Stimulated activated CD8-positive, alpha-beta memory T cell treated with anti-CD3 and anti-CD28 coated beads, Interleukin-15, amount 100 ng/mL, for 48 hours (primary cell): ENCODE measurements at regions not wholly inside any gene's neighbourhood (a gene's known extent, or its start where the extent isn't known, plus 50 kb on each side); places are given as distances from the start of the nearest gene placed in this dataset.
"Not testable (repeated sequence)": the region's sequence is repeated elsewhere in the genome, so short reads cannot be mapped to it uniquely, and the experiment has no call there.

Experiments used
- DNase-seq, 2 donors: peaks; one replicate each; pipeline ENCODE4 v3.0.0-alpha.2; 2020; ENCODE audit warnings: low read depth in 2 of 2

DNA sequence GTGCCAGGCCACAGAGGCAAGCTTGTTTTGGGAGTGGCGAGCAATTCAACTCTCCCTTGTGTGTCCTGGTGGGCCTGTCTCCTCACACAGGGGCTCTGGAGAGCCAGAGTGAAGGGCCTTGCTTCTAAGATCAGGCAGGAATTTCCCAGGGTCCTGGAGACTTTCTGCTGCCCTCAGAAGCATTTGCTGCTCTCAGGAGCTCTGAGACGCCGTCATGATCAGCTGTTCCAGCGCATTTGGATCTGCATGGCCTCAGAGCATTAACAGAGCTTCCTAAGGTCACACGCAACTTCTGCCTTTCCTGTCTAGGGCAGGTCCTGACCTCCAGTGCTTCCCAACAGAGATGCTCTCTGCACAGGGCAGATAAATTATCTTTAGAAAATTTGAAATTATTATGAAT is 52.2 kb upstream of the C10orf90 start:
- DNase-seq = no peak

DNA sequence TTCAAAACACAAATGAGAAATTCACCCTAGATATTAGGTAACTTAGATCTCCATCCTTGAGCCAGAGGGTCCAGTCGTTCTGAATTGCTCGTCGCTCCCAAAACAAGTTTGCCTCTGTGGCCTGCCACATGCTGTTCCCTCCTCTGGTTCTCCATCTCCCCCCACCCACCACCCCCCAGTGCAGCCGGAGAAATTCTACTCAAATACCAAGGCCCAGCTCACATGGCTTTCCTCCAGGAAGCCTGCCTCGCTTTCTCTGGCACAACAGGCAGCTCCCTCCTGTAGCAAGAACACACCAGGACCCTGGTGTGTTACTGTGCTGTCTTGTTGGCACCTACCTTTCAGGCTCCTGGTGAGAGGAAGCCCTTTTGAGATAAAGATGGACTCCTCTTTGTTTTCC is 52.7 kb upstream of the C10orf90 start:
- DNase-seq = no peak

DNA sequence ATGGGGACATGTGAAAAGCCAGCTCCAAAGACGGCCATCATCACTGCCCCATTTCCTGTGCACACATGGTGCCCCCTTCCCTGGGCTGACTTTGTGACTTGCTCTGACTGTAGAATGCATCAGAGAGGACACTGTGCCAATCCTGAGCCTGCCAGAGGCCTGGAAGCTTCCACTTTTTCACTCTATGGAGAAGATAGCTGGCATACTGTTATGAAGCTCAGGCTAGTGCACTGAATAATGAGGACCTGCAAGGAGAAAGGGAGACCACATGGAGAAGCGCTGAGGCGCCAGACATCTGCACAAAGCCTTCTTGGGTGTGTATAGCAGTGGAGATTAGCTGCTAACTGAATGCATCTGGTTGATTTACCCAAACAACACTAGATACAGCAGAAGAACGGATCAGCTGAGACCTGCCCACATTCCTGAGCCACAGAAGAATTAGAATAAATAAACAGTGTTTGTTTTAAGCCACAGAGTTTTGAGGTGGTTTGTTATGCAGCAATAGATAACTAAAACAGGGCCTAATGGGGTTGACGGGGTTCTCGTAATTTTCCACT is 58.9 kb upstream of the C10orf90 start:
- DNase-seq = no peak

DNA sequence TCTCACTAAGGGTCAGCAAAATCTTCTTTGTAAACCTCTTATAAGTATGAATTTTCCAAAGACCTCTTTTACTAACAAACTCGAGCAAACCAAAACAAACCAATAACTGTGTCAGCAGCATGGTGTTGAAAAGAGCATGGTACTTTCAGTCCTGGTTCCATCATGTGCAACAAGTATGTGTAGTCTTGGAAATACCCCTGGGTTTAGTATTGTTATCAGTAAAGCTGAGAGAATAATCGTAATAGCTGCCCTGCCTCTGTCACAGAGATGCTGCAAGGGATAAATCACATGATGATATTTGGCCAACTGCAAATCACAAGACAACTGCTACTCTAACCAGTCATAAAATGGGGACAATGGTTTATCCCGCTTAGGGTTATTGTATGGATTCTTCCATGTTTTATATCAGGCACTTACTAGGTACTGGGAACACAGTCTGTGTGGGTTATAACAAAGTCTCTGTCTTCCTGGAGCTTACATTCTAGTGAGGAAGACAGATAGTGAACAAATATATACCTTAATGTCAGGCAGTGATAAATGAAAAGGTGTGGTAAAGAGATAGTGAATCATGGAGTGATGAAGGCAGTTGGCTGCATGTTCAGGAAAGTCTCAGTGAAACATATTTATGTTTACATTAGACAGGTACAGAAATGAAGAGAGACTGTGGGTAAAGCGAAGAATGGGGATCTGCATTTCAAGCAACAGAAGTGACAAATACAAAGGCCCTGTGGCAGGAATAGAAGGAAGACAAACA is 60.5 kb upstream of the C10orf90 start:
- DNase-seq = no peak

DNA sequence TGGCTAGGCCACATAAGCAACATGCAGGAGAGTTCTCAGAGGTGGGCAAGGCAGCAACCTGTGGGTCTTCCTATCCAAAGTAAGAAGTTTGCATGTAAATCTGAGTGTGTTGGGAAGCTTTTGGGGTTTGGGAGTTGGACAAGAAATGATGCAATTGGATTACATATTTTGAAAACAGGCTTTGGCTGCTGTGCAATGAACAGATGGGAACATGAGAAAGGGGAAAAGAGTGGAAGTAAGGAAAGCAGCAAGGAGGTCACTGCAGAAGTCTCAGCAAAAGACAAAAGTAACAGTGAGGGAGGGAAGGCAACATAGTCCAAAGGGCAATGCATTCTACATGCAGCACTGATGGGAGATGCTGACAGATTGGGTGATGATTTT is 61.1 kb upstream of the C10orf90 start:
- DNase-seq = no peak

DNA sequence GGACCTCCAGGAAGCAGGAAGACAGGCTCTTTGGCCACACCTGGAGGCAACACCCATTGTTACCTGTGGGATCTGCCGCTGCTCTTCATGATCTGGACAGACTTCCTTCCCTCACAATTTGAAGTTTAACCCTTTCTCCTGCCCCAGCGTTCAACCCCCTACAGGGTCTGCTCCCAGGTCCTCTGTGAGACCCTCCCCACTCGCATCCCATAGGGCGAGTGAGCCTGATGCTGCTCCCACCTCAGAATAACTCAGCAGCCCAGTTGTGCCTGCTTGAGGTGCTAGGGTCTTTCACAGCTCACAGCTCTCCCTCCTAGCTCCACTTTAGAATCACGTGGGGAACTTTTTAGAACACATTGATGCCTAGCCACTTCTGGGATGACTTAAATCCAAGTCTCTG is 61.8 kb upstream of the C10orf90 start:
- no peak for DNase-seq

DNA sequence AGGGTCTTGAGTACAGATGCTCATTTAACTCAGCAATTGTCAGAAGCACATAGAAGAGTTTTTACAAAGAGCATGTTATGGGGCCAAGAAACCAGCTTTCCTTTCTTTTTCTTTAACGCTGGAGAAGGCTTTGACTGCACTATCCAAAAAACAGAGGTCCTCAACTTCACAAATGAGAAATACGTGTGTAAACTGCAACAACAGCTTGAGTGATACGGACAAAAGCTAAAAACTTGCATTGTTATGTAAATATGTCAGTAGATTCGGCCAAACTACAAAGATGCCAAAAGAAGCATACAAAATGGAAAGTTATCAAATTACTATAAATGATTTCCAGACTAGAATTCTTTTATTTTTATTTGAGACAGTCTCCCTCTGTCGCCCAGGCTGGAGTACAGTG is 62.4 kb upstream of the C10orf90 start:
- no peak for DNase-seq

DNA sequence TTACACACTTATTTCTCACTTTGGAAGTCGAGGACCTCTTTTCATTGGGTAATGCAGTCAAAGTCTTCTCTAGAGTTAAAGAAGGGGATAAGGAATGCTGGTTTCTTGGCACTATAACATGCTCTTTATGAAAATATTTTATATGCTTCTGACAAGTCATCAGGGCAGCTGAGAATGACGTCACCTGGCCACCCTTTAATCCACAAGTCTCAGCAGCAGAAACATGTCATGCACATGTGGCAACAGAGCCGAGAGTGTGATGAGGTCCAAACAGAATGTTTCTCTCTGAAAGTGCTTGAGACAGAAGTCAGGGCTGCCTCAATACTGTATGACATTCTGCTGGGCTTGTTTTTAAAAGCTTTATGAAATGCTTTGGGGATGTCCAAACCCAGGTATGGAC is 63.5 kb upstream of the C10orf90 start:
- no peak for DNase-seq

DNA sequence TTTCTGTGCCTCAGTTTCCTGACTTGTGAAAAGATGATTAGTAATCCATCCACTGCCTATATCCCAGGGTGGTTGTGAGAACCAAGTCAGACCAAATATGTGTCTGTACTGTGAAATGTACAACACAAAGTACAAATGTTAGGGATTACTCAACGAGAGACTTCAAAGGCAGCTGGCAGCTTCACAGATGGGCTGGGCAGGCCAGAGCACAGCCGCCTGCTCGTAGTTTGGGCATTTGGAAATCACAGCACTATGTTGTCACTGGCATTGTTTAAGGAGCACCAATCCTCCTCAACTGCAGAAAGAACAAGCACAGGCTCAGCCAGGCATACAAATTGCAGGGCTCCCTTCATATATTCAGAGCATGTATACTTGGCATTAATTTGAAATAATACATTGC is 64.5 kb upstream of the C10orf90 start:
- no peak for DNase-seq

DNA sequence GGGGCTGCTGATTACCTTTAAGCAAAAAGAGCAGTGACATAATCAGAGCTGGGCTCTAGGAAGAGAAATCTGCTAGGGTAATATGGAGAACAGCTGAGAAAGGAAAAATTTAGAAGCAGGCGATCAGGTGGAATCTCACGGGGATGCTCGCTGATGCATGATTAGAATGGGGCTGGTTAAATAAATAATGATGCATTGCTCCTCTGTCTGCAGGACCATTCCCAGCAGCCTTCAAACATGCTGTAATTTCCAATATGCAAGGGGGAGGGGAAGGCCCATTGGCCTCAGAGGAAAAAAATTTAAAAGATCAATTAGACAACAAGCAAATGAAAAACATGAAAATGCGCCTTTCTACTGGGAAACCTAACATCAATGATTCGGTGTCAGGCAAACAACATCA is 65.6 kb upstream of the C10orf90 start:
- no peak for DNase-seq

DNA sequence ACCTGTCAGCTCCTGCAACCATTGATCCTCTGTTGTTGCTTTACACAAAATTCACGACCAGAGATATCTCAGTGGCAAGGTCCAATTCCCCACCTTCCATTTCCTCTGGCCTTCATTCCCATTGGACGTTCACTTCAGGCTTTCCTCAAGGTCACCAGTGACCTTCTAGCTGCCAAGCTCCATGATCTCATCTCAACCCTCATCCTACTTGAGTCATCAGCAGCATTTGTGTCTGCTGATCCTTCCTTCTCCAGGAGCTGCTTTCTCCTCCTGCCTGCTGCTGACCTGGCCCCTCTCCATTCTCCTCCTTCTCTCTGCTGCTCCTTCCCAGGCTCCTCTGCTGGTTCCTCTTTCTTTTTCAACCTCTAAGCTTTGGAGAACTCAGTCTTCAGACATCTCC is 66.2 kb upstream of the C10orf90 start:
- no peak for DNase-seq

DNA sequence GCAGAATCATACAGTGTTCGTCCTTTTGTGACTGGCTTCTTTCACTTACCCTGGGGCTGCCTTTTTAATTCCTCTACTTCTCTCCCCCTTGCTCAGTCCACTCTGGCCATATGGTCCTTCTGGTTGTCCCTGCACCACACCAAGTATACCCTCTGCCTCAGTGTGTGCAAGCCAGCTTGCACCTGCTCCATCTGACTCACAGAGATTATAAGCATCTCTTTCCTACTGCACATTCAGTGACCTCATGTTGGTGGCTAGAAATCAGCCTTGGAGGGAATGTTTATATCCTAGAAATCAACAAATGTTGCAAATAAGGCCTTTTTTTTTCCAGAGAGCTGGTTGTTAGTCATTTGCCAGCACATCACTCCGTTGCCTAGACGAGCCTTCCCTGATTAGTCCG is 67.5 kb upstream of the C10orf90 start:
- no peak for DNase-seq

DNA sequence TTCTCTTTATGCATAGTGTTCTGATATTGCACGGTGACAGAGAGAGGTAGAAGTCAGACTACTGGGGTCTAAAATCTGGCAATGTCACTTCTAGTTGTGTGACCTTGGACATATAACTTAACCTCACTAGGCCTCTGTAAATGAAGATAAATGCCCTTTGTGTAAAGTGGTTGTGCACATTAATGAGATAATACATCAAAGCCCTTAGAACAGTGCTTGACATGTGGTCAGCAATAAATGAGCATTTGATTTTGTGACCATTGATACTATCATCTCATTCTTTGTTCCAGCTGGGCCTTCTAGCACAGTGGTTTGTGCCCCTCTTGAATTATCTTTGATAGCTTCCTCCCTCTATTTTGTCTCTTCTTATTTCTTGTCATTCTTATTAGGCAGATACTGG is 74.1 kb upstream of the C10orf90 start:
- DNase-seq = no peak

DNA sequence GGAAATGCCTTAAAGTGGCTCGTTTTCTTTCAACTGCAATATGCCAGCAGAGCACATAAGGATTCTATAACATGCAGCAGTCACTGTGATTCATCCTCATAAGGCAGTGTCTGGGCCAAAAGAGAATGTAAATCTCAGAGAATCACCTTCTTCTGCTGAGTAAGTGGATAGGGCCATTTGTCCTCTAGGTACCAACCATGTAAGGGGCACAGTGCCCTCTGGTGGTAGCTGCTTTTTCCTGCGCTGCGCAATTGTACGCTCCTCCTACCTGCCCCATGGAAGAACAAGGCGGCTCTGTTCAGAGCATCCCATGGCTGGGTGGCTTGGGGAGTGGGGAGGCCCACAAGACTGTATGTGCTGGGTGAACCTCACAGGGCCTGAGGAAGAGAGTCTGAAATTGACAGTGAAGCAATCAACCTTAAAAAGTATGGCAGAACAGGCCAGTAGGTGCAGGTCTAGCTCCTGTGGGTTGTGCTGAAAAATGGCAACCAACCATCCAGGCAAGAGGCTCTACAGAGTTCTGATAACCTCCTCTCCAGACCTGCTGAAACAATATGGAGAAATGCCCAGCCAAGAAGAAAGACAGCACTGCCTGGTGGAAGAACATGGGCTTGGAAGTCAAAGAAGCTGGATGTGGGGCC is 78.6 kb upstream of the C10orf90 start:
- DNase-seq = peak; percentile 20 to 25

DNA sequence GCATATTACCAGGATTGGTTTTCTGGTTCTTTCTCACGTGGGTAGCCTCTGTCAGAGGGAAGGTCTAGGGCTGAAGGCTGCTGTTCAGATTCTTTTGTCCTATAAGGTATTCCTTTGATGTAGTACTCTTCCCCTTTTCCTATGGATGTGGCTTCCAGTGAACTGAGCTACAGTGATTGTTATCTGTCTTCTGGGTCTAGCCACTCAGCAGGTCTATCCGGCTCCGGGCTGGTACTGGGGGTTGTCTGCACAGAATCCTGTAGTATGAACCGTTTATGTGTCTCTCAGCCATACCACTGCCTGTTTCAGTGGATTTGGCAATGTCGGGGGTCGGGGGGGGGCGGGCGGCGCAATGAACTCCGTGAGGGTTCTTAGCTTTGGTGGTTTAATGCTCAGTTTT is 84.5 kb upstream of the C10orf90 start:
- DNase-seq = no peak

DNA sequence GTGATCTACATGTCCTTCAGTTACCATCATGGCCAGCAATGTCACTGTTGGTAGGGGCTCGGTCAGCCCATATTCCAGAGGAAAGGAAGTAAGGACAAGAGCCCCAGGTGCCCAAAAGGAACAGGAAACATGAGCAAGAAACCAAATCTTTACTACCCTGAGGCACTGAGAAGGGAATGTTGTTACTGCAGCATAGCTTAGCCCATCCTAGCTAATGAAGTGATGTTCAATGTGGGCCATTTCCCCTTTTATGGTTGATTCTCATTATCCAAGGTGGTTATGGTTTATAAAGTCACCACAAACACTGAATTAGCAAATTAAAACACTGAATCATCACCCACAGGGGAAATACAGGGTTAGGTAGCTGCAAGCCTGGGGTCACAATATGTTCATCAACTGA is 88.4 kb upstream of the C10orf90 start:
- no peak for DNase-seq

DNA sequence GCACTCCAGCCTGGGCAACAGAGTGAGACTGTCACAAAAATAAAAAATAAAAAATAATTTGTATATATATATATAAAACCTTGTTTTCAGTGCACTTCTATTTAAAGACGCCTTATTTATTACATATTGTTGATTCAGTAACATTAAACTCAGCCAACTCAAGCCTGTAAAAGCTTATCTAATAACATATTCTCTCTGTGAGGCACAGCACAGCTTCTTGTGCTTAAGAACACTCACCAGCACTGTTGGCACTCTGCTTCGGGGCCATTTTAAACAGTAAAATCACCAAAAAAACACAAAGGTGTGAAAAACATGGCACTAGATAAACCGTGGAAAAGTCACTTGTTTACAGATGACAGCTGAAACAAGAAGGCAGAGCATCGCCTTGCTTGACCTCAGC is 89.0 kb upstream of the C10orf90 start:
- no peak for DNase-seq

DNA sequence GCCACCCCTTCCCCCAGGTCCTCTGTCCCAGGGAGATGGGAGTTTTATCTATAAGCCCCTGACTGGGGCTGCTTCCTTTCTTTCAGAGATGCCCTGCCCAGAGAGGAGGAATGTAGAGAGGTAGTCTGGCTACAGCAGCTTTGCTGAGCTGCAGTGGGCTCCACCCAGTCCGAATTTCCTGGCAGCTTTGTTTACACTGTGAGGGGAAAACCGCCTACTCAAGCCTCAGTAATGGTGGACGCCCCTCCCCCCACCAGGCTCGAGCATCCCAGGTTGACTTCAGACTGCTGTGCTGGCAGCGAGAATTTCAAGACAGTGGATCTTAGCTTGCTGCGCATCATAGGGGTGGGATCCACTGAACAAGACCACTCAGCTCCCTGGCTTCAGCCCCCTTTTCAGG is 96.2 kb upstream of the C10orf90 start:
- DNase-seq = not testable (repeated sequence)

DNA sequence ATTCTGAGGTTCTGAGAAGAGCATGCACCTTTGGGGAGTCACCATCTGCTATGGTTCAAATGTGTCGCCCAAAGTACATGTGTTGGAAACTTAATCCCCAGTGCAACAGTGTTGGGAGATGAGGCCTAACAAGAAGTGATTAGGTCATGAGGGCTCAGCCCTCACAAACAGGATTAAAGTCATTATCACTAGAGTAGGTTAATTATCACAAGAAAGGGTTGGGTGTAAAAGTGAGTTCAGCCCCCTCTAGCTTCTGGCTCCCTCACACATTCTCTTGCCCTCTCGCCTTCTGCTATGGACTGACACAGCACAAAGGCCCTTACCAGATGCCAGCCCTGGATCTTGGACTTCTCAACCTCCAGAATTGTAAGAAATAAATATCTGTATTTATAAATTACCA is 100.3 kb upstream of the C10orf90 start:
- DNase-seq = no peak

DNA sequence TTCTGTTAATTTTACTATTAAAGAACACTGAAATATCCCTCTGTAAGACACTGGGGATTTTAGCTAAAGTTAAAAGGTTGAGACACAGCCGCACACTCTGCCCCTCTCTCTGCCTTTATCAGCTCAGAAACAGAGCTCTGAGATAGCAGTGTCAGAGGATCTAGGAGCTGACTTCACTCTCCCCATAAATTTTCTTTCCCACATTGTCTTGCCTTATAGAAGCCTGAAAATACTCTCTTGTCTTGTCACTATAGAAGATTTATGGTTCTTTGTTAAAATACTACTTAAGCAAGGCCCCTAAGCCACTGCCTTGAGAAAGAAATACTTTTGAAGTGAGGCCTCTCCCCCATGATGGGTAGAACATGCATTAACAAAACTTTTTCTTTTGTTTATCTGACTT is 105.7 kb upstream of the C10orf90 start:
- no peak for DNase-seq

DNA sequence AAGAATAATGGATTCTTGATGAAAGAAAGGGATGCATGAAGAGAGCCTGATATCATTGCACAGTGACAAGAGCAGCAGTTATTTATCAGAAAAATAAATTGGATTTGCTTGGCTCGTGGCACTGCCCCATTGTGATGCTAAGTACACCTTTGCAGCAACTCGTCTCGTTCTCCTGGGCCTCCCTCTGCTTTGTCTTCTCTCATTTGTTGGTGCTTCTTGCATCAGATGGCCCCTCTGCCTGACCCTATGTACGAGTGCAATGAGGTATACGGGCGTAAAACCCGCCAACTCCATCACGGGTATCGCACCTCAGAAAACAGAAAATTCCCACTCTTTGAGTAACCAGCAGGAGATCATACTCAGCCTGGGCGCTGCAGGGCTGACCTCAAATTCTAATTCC is 107.2 kb upstream of the C10orf90 start:
- no peak for DNase-seq

DNA sequence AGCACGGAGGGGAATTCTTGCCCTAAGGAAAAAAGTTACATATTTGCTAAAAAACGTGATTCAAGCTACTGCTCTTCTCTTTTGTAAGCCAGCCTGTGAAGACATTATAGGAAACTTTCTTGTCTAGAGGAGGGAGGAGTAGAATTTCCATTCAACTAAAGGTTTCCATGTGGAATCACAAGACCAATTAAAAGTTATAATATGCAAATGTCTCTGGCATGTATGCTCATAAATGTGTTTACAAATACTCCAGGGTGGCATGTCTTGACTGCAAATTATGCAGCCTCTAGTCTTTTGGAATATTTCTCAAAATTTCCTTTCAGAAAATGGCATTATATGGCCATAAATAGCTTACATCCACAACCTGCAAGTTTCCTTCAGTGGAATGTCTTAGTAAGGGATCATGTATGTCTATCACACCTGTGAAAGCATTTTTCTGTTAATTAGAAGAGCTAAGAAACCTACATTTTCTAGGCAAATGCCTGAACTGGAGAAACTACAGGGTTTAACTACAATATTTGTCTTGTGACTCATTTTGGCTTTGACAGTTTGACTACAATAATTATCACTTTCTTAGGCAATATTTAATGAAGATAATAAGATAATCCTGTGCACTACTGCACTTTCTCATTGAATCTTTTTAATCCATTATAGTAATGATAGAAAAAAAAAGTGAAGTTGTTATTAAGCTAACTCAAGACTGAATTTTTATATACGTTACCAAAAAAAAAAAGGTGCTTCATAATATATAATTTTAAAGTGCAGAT is 111.1 kb upstream of the C10orf90 start:
- no peak for DNase-seq
